SK-N-SH (cell line): ENCODE measurements at regions not wholly inside any gene's neighbourhood (a gene's known extent, or its start where the extent isn't known, plus 50 kb on each side); places are given as distances from the start of the nearest gene placed in this dataset.

Experiments used
- CTCF ChIA-PET: fragments of 300-600, 350-600 bp; formaldehyde crosslinking; extraction: SDS; loops from one replicate; lab custom pipeline; 2021; lab: Yijun Ruan, JAX
- POLR2A ChIA-PET: fragments of 350-600 bp; sonication (Branson Sonifier 250); formaldehyde crosslinking; extraction: SDS; loops from one replicate; lab custom pipeline; 2020; ENCODE audit warnings: antibody characterized with exemption, inconsistent platforms; lab: Yijun Ruan, JAX
- DNase-seq: peaks from one replicate; pipeline ENCODE4 v3.0.0; 2012
- H2AFZ ChIP-seq: fragments of 200-600 bp; sonication (generic); 2 replicates; pipeline ENCODE4 v1.8.1; 2016; ENCODE audit warnings: antibody characterized with exemption, mild to moderate bottlenecking, low read depth
- H3F3A ChIP-seq: fragments of 200-600 bp; sonication (generic); replicated peaks from 2 replicates; pipeline ENCODE3; 2016; ENCODE audit warnings: antibody characterized with exemption, mild to moderate bottlenecking; ENCODE audit not compliant: insufficient read depth
- H3K27ac ChIP-seq, 2 experiments: fragments of 200-500 bp in 1 of 2; fragments of 200-600 bp in 1 of 2; sonication (Bioruptor generic) in 1 of 2; sonication (generic), shearing (Covaris generic) in 1 of 2; 2 replicates each; pipeline versions ENCODE4 v1.5.1 to v1.6.1; 2014 to 2016; ENCODE audit warnings: low read depth in 2 of 2, inconsistent platforms in 1 of 2, low read length in 1 of 2, mild to moderate bottlenecking in 1 of 2, mixed read lengths in 1 of 2
- H3K27me3 ChIP-seq: fragments of 200-600 bp; sonication (generic), shearing (Covaris generic); 2 replicates; pipeline ENCODE4 v1.6.1; 2016; ENCODE audit warnings: mixed run types; ENCODE audit not compliant: insufficient read depth
- H3K36me3 ChIP-seq, 2 experiments: fragments of 200-500 bp in 1 of 2; fragments of 200-600 bp in 1 of 2; sonication (Bioruptor generic) in 1 of 2; sonication (generic) in 1 of 2; replicated peaks in 1 of 2; 2 replicates each; pipeline versions ENCODE3 to v1.5.1; 2014 to 2016; ENCODE audit warnings: low read length in 1 of 2, mild to moderate bottlenecking in 1 of 2; ENCODE audit not compliant: insufficient read depth in 2 of 2, control insufficient read depth in 1 of 2
- H3K4me1 ChIP-seq, 2 experiments: fragments of 200-500 bp in 1 of 2; fragments of 200-600 bp in 1 of 2; sonication (Bioruptor generic) in 1 of 2; sonication (generic), shearing (Covaris generic) in 1 of 2; 2 replicates each; pipeline versions ENCODE4 v1.5.1 to v1.6.1; 2014 to 2016; ENCODE audit warnings: low read depth in 1 of 2, low read length in 1 of 2, mixed run types in 1 of 2; ENCODE audit not compliant: insufficient read depth in 2 of 2, control insufficient read depth in 1 of 2
- H3K4me2 ChIP-seq: fragments of 200-600 bp; sonication (generic), shearing (Covaris generic); 2 replicates; pipeline ENCODE4 v1.6.1; 2017; ENCODE audit warnings: mixed run types
- H3K4me3 ChIP-seq, 2 experiments: fragments of 200-500 bp in 1 of 2; fragments of 200-600 bp in 1 of 2; sonication (Bioruptor generic) in 1 of 2; sonication (generic), shearing (Covaris generic) in 1 of 2; 2 replicates each; pipeline versions ENCODE4 v1.5.1 to v1.8.1; 2014 to 2016; ENCODE audit warnings: low read depth in 2 of 2, inconsistent platforms in 1 of 2, low read length in 1 of 2, mild to moderate bottlenecking in 1 of 2, mixed read lengths in 1 of 2, moderate library complexity in 1 of 2
- H3K79me2 ChIP-seq: fragments of 200-600 bp; sonication (generic); 2 replicates; pipeline ENCODE4 v1.8.1; 2017; ENCODE audit warnings: mild to moderate bottlenecking; ENCODE audit not compliant: insufficient read depth
- H3K9ac ChIP-seq: fragments of 200-600 bp; sonication (generic); 2 replicates; pipeline ENCODE4 v1.6.1; 2017; ENCODE audit warnings: mixed run types
- H3K9me2 ChIP-seq: fragments of 200-600 bp; sonication (generic); 2 replicates; pipeline ENCODE4 v1.6.1; 2017; ENCODE audit warnings: mixed run types
- H3K9me3 ChIP-seq: fragments of 200-600 bp; sonication (generic); 2 replicates; pipeline ENCODE4 v1.6.1; 2017; ENCODE audit warnings: mixed run types, mild to moderate bottlenecking, moderate library complexity
- H4K20me1 ChIP-seq: fragments of 200-600 bp; sonication (generic); 2 replicates; pipeline ENCODE4 v1.6.1; 2017; ENCODE audit warnings: mild to moderate bottlenecking, mixed run types; ENCODE audit not compliant: insufficient read depth
- CTCF ChIP-seq: fragments of 200-600 bp; sonication (generic); IDR thresholded peaks from 2 replicates; pipeline ENCODE4 v1.6.1; 2017; ENCODE audit warnings: antibody characterized with exemption, mild to moderate bottlenecking, moderate library complexity
- ELF1 ChIP-seq: IDR thresholded peaks from 2 replicates; pipeline ENCODE4 v1.4.0; 2012
- EP300 ChIP-seq, 2 experiments: IDR thresholded peaks; 2 replicates each; pipeline versions ENCODE4 v1.4.0 to v1.6.1; 2012; ENCODE audit warnings: borderline replicate concordance in 1 of 2, low read depth in 1 of 2, low read length in 1 of 2
- EZH2phosphoT487 ChIP-seq: fragments of 200-600 bp; sonication (generic); IDR thresholded peaks from 2 replicates; pipeline ENCODE4 v1.6.1; 2017; ENCODE audit warnings: low read depth, mixed run types, mild to moderate bottlenecking, antibody characterized with exemption, moderate library complexity, borderline replicate concordance
- FOSL2 ChIP-seq: IDR thresholded peaks from 2 replicates; pipeline ENCODE4 v1.4.0; 2012; ENCODE audit warnings: low read depth, mild to moderate bottlenecking, moderate library complexity, borderline replicate concordance
- FOXM1 ChIP-seq: IDR thresholded peaks from 2 replicates; pipeline ENCODE4 v1.4.0; 2012; ENCODE audit warnings: low read depth, mild to moderate bottlenecking
- IRF3 ChIP-seq: fragments of 150-350 bp; IDR thresholded peaks from 2 replicates; pipeline ENCODE4 v1.6.1; 2016; ENCODE audit warnings: mild to moderate bottlenecking, low read depth, low read length
- NFIC ChIP-seq: IDR thresholded peaks from 2 replicates; pipeline ENCODE4 v1.4.0; 2012; ENCODE audit warnings: borderline replicate concordance
- RAD21 ChIP-seq: IDR thresholded peaks from 2 replicates; pipeline ENCODE4 v1.6.1; 2012; ENCODE audit warnings: mild to moderate bottlenecking, low read length
- RCOR1 ChIP-seq: fragments of 150-350 bp; IDR thresholded peaks from 2 replicates; pipeline ENCODE4 v1.6.1; 2017; ENCODE audit warnings: antibody characterized with exemption, low read length
- RFX5 ChIP-seq: IDR thresholded peaks from 2 replicates; pipeline ENCODE4 v1.6.1; 2012; ENCODE audit warnings: mild to moderate bottlenecking, improper control_type of control experiment, low read length
- RXRA ChIP-seq: IDR thresholded peaks from 2 replicates; pipeline ENCODE4 v1.4.0; 2012; ENCODE audit warnings: low read depth, mild to moderate bottlenecking, borderline replicate concordance
- TAF1 ChIP-seq: IDR thresholded peaks from 2 replicates; pipeline ENCODE4 v1.6.1; 2012; ENCODE audit warnings: low read depth, mild to moderate bottlenecking, low read length, moderate library complexity, borderline replicate concordance
- USF2 ChIP-seq: fragments of 150-350 bp; IDR thresholded peaks from 2 replicates; pipeline ENCODE4 v1.6.1; 2017; ENCODE audit warnings: antibody characterized with exemption, low read length, low read depth, borderline replicate concordance
- WGBS: methylation state at CpG from one replicate; pipeline ENCODE4 v1.1.6; 2017; ENCODE audit warnings: low lambda C conversion rate; 5-methylcytosine and 5-hydroxymethylcytosine counted together
- TF ChIP-seq, protein P1 (sequence below): IDR thresholded peaks from 2 replicates; pipeline ENCODE4; 2012
- TF ChIP-seq, protein P2 (sequence below): IDR thresholded peaks from 2 replicates; pipeline ENCODE4 v1.4.0; 2012; ENCODE audit warnings: low read depth, borderline replicate concordance

DNA sequence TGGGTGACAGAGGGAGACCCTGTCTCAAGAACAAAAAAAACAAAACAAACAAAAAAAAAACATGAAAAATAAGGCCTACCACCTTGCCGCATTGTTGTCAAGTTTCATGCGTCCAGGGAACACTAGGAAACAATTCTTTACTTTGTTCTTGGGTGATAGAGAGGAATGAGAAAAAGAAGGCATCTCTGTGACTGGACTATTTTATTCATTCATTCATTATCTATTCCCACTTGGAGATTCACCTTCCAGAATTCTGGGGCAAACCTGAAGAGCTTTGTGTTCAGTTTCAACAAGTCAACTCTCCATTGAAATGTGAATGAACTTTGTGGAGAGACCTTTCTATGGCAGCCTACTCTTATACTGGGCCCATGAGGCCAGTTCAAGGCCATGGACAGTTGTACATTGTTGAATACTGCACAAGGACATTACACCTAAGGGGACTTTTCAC lies 88.5 kb upstream of the NDUFV2 start (continued):
- TF ChIP-seq FOXM1 (no peak), NFIC (no peak), CTCF (no peak), FOSL2 (no peak)
- TF ChIP-seq, all 33 proteins: peak for 0

DNA sequence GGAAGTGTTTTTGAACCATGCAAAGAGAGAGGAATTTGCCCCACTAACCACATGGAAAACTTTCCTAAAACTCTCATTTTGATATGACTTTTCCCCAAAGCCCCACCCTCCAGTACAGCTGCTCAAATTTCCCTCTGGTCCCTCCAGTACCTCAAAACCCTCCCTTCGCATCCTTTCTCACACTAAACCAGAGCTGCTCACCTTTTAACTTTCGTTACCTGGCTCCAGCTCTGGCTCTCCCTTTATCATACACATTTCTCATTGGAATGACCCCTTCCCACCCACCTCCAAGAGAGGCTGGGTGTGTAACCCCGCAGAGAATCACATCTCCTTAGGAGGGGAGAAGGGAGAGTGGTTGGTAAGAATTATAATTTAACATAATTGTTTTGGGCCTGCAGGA lies 86.8 kb upstream of the NDUFV2 start:
- TF ChIP-seq, protein P1, sequence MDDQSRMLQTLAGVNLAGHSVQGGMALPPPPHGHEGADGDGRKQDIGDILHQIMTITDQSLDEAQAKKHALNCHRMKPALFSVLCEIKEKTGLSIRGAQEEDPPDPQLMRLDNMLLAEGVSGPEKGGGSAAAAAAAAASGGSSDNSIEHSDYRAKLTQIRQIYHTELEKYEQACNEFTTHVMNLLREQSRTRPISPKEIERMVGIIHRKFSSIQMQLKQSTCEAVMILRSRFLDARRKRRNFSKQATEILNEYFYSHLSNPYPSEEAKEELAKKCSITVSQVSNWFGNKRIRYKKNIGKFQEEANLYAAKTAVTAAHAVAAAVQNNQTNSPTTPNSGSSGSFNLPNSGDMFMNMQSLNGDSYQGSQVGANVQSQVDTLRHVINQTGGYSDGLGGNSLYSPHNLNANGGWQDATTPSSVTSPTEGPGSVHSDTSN, result no peak
- TF ChIP-seq, all 33 proteins: peak for 0
- Histone ChIP-seq H3K79me2 (no peaks in the 10 kb centered on the region), H3K9me3 (no peaks in the 10 kb centered on the region), H3K27me3 (no peaks in the 10 kb centered on the region), H3K4me3 (no peak overlapping the region), H3K4me2 (no peak overlapping the region), H3K9ac (no peak overlapping the region), H4K20me1 (no peaks in the 10 kb centered on the region), H2AFZ (no peak overlapping the region), H3F3A (peaks cover 8% of the 10 kb centered on the region), H3K9me2 (no peaks in the 10 kb centered on the region), H3K27ac (no peak overlapping the region), H3K36me3 (no peaks in the 10 kb centered on the region), H3K4me1 (peaks cover 0 to 3% of the 10 kb centered on the region in 2 experiments; a peak in 1 of 4 replicates)
- DNase-seq, result no peak
- ChIA-PET CTCF (no interaction called here), POLR2A (no interaction called here)
- 88% methylated on average over 3 of the region's 3 CpGs for WGBS

- POLR2A ChIA-PET, result no interaction called here
- 73% methylated on average over 14 of the region's 16 CpGs for WGBS
- Histone ChIP-seq H3K9me2 (no peaks in the 10 kb centered on the region), H3K27ac (peak overlapping the region in 1 of 2 experiments; percentile 63; a peak in 2 of 4 replicates), H3F3A (peaks cover 8% of the 10 kb centered on the region), H3K4me1 (peaks cover 0 to 3% of the 10 kb centered on the region in 2 experiments; a peak in 1 of 4 replicates), H2AFZ (no peak overlapping the region), H3K4me2 (no peak overlapping the region), H3K9ac (no peak overlapping the region), H3K36me3 (no peaks in the 10 kb centered on the region), H3K9me3 (no peaks in the 10 kb centered on the region), H4K20me1 (no peaks in the 10 kb centered on the region), H3K27me3 (no peaks in the 10 kb centered on the region), H3K4me3 (no peak overlapping the region), H3K79me2 (no peaks in the 10 kb centered on the region)
- CTCF ChIA-PET, result no interaction called here
- DNase-seq, result no peak
- TF ChIP-seq EP300 (IDR thresholded peaks at IDR 0.05; ENCODE audit: borderline replicate concordance in 1 of 2, low read depth in 1 of 2, low read length in 1 of 2), result no peak
- TF ChIP-seq EZH2phosphoT487, result no peak
- no peak for TF ChIP-seq ELF1
- no peak for TF ChIP-seq TAF1
- TF ChIP-seq RAD21, result no peak
- no peak for TF ChIP-seq IRF3
- no peak; the same call in 1 of the 2 replicates for TF ChIP-seq RXRA
- TF ChIP-seq RCOR1, result no peak
- TF ChIP-seq RFX5, result no peak
- TF ChIP-seq, protein P2, sequence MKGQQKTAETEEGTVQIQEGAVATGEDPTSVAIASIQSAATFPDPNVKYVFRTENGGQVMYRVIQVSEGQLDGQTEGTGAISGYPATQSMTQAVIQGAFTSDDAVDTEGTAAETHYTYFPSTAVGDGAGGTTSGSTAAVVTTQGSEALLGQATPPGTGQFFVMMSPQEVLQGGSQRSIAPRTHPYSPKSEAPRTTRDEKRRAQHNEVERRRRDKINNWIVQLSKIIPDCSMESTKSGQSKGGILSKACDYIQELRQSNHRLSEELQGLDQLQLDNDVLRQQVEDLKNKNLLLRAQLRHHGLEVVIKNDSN, result no peak
- no peak for TF ChIP-seq CTCF
- TF ChIP-seq USF2, result no peak
These were observed 85.8 kb upstream of the NDUFV2 start for GRCh38 chr18:9016633-9017166.
